OCI-LY7 (cell line): ENCODE measurements at regions not wholly inside any gene's neighbourhood (a gene's known extent, or its start where the extent isn't known, plus 50 kb on each side); places are given as distances from the start of the nearest gene placed in this dataset.

Experiments used
- BruUV-seq: library from RNA; stranded (reverse); fragments of 400-500 nt; replicated peaks from 2 replicates; lab custom pipeline; 2021; lab: Mats Ljungman, UMichigan
- CTCF ChIA-PET: fragments of 300-600 bp; sonication (Branson Sonifier 250); formaldehyde crosslinking; loops from one replicate; lab custom pipeline; 2022; ENCODE audit warnings: antibody characterized with exemption; ENCODE audit not compliant: unreplicated experiment; lab: Charles Lee
- POLR2A ChIA-PET: fragments of 300-600 bp; sonication (Branson Sonifier 250); formaldehyde crosslinking; loops from one replicate; lab custom pipeline; 2022; ENCODE audit warnings: antibody characterized with exemption; lab: Charles Lee
- DNase-seq: peaks from one replicate; pipeline ENCODE4 v3.0.0-alpha.2; 2015; ENCODE audit warnings: low spot score
- H2AFZ ChIP-seq: fragments of 200-600 bp; sonication (generic), shearing (Covaris generic); 2 replicates; pipeline ENCODE4 v1.6.1; 2014; ENCODE audit warnings: mild to moderate bottlenecking, antibody characterized with exemption, low read length, moderate library complexity
- H3K27ac ChIP-seq: fragments of 200-600 bp; sonication (generic); 2 replicates; pipeline ENCODE4 v1.5.1; 2014; ENCODE audit warnings: mixed run types, low read depth, mild to moderate bottlenecking, moderate library complexity, low read length, inconsistent platforms; ENCODE audit not compliant: poor library complexity, severe bottlenecking
- H3K36me3 ChIP-seq: fragments of 200-600 bp; sonication (generic); 2 replicates; pipeline ENCODE4 v1.6.1; 2014; ENCODE audit warnings: mild to moderate bottlenecking, antibody characterized with exemption, low read length, moderate library complexity, mixed read lengths; ENCODE audit not compliant: insufficient read depth
- H3K4me1 ChIP-seq: fragments of 200-600 bp; sonication (generic); 2 replicates; pipeline ENCODE4 v1.5.1; 2014; ENCODE audit warnings: mild to moderate bottlenecking, low read length; ENCODE audit not compliant: insufficient read depth, poor library complexity, severe bottlenecking
- H3K4me2 ChIP-seq: fragments of 200-600 bp; sonication (generic); 2 replicates; pipeline ENCODE4 v1.6.1; 2014; ENCODE audit warnings: mild to moderate bottlenecking, low read length
- H3K4me3 ChIP-seq: fragments of 200-600 bp; sonication (generic); 2 replicates; pipeline ENCODE4 v1.5.1; 2014; ENCODE audit warnings: mild to moderate bottlenecking, low read depth, low read length; ENCODE audit not compliant: poor library complexity, severe bottlenecking
- H3K79me2 ChIP-seq: fragments of 200-600 bp; sonication (generic); 2 replicates; pipeline ENCODE4 v1.6.1; 2016; ENCODE audit warnings: low read depth, mild to moderate bottlenecking, low read length, moderate library complexity, mixed read lengths; ENCODE audit not compliant: insufficient read depth
- H3K9me2 ChIP-seq: fragments of 200-600 bp; sonication (generic); 2 replicates; pipeline ENCODE4 v1.6.1; 2016; ENCODE audit warnings: mild to moderate bottlenecking, low read length, mixed read lengths; ENCODE audit not compliant: insufficient read depth
- H3K9me3 ChIP-seq: fragments of 200-600 bp; sonication (generic); 2 replicates; pipeline ENCODE4 v1.6.1; 2014; ENCODE audit warnings: mild to moderate bottlenecking, mixed run types, low read length, mixed read lengths
- H4K20me1 ChIP-seq: fragments of 200-600 bp; sonication (generic); 2 replicates; pipeline ENCODE4 v1.6.1; 2014; ENCODE audit warnings: mild to moderate bottlenecking, antibody characterized with exemption, low read length, moderate library complexity, mixed read lengths; ENCODE audit not compliant: insufficient read depth
- EZH2phosphoT487 ChIP-seq: fragments of 200-600 bp; sonication (generic); IDR thresholded peaks from 2 replicates; pipeline ENCODE4 v1.6.1; 2018; ENCODE audit warnings: low read depth, borderline replicate concordance, mild to moderate bottlenecking, mixed run types, antibody characterized with exemption, low read length, moderate library complexity, mixed read lengths
- intact Hi-C: fragments of 100-400 bp; cut with micrococcal nuclease; formaldehyde crosslinking; loops from one replicate; pipeline ENCODE4 v1.10.0; 2022; ENCODE audit not compliant: unreplicated experiment
- TF ChIP-seq, protein P1 (sequence below): fragments of 200-600 bp; sonication (generic); conservative IDR thresholded peaks from 2 replicates; pipeline ENCODE4 v1.5.1; 2014; ENCODE audit warnings: mild to moderate bottlenecking, antibody characterized with exemption, low read length, moderate library complexity, mixed read lengths

GRCh38 chr9:83140061-83140460 is 77.1 kb upstream of the RASEF start:
- ChIA-PET POLR2A (no interaction called here), CTCF (no interaction called here)
- DNase-seq = no peak
- Histone ChIP-seq H3K4me1 (no peaks in the 10 kb centered on the region), H4K20me1 (no peaks in the 10 kb centered on the region), H3K27ac (no peak overlapping the region), H3K4me3 (no peak overlapping the region), H3K9me3 (no peaks in the 10 kb centered on the region), H3K36me3 (no peaks in the 10 kb centered on the region), H3K79me2 (no peaks in the 10 kb centered on the region), H3K4me2 (no peak overlapping the region), H2AFZ (no peak overlapping the region), H3K9me2 (no peaks in the 10 kb centered on the region)
- intact Hi-C loops = no loop called here
- no peak for TF ChIP-seq EZH2phosphoT487
- TF ChIP-seq, protein P1, sequence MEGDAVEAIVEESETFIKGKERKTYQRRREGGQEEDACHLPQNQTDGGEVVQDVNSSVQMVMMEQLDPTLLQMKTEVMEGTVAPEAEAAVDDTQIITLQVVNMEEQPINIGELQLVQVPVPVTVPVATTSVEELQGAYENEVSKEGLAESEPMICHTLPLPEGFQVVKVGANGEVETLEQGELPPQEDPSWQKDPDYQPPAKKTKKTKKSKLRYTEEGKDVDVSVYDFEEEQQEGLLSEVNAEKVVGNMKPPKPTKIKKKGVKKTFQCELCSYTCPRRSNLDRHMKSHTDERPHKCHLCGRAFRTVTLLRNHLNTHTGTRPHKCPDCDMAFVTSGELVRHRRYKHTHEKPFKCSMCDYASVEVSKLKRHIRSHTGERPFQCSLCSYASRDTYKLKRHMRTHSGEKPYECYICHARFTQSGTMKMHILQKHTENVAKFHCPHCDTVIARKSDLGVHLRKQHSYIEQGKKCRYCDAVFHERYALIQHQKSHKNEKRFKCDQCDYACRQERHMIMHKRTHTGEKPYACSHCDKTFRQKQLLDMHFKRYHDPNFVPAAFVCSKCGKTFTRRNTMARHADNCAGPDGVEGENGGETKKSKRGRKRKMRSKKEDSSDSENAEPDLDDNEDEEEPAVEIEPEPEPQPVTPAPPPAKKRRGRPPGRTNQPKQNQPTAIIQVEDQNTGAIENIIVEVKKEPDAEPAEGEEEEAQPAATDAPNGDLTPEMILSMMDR = no peak
- BruUV-seq = no TSS peak

- Histone ChIP-seq H3K4me1 (no peaks in the 10 kb centered on the region), H3K4me2 (no peak overlapping the region), H3K79me2 (no peaks in the 10 kb centered on the region), H3K9me2 (no peaks in the 10 kb centered on the region), H3K9me3 (no peaks in the 10 kb centered on the region), H3K4me3 (no peak overlapping the region), H4K20me1 (no peaks in the 10 kb centered on the region), H3K27ac (no peak overlapping the region), H2AFZ (no peak overlapping the region), H3K36me3 (no peaks in the 10 kb centered on the region)
- intact Hi-C loops = no loop called here
- no TSS peak for BruUV-seq
- CTCF ChIA-PET = no interaction called here
- DNase-seq = no peak
- TF ChIP-seq EZH2phosphoT487 = no peak
- TF ChIP-seq, protein P1 = no peak
- POLR2A ChIA-PET = no interaction called here
These were observed 75.6 kb upstream of the RASEF start for GRCh38 chr9:83138422-83139135.

GRCh38 chr9:83133316-83133715 is 70.4 kb upstream of the RASEF start:
- H3K9me2 ChIP-seq = no peaks in the 10 kb centered on the region
- no peaks in the 10 kb centered on the region for H4K20me1 ChIP-seq
- no peaks in the 10 kb centered on the region for H3K36me3 ChIP-seq
- no peak for TF ChIP-seq EZH2phosphoT487
- TF ChIP-seq, protein P1 = no peak
- H3K9me3 ChIP-seq = no peaks in the 10 kb centered on the region
- no TSS peak for BruUV-seq
- no peaks in the 10 kb centered on the region for H3K4me1 ChIP-seq
- no peak overlapping the region for H3K27ac ChIP-seq
- DNase-seq = no peak
- H3K79me2 ChIP-seq = no peaks in the 10 kb centered on the region
- ChIA-PET CTCF (no interaction called here), POLR2A (interaction anchor here (0.9 to 1.3 kb wide), 2 partner anchors 8 to 18 kb away, joined by 3 read pairs; no protein-coding TSS in a partner anchor)
- no peak overlapping the region for H2AFZ ChIP-seq
- no peak overlapping the region for H3K4me3 ChIP-seq
- intact Hi-C loops = no loop called here
- H3K4me2 ChIP-seq = no peak overlapping the region
